ENCODE measurements at regions not wholly inside any gene's neighbourhood (a gene's known extent, or its start where the extent isn't known, plus 50 kb on each side); places are given as distances from the start of the nearest gene placed in this dataset.
A peak's percentile ranks its signal among the peaks of the same experiment; 100 is the strongest.

DNA sequence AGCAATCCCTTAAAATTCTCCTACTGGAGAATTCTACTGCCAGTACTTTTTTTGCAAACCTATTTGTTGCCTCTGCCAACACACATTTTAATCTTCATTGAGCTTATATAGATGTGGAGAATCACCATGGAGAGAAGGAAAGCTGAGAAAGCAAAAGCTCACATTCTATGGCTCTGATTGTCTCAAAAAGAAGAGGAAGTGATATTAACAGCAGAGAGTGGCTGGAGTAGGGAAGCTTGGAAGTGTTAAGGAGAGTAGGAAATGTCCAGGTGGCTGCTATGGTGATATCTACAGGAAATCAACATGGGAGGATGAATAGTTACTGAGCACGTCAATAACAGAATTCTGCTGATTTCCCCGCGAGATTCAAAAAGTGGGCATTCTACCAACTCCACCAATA is 78.8 kb upstream of the TDRD3 start:
- Histone ChIP-seq H3K9me3 (no peaks in the 10 kb centered on the region), H3K36me3 (no peaks in the 10 kb centered on the region), H3K27ac (no peak overlapping the region), H3K4me3 (no peak overlapping the region), H3K27me3 (no peaks in the 10 kb centered on the region), H3K4me1 (no peaks in the 10 kb centered on the region)
- intact Hi-C loops (cut with DNase I) = no loop called here
- ATAC-seq = no peak
- no peak for DNase-seq
- TF ChIP-seq CTCF (IDR thresholded peaks at IDR 0.05) = no peak

GRCh38 chr13:60324131-60324530 is 72.9 kb upstream of the TDRD3 start:
- Histone ChIP-seq H3K9me3 (no peaks in the 10 kb centered on the region), H3K36me3 (no peaks in the 10 kb centered on the region), H3K4me3 (no peak overlapping the region), H3K4me1 (peaks cover 0 to 4% of the 10 kb centered on the region in 2 donors), H3K27me3 (no peaks in the 10 kb centered on the region), H3K27ac (no peak overlapping the region)
- intact Hi-C loops (cut with DNase I) = no loop called here
- no peak for TF ChIP-seq CTCF (IDR thresholded peaks at IDR 0.05)
- ATAC-seq = no peak
- DNase-seq = no peak

GRCh38 chr13:60326273-60326672 is 70.7 kb upstream of the TDRD3 start:
- TF ChIP-seq CTCF (IDR thresholded peaks at IDR 0.05) = no peak
- no peaks in the 10 kb centered on the region for H3K27me3 ChIP-seq
- no peaks in the 10 kb centered on the region for H3K9me3 ChIP-seq
- H3K27ac ChIP-seq = no peak overlapping the region
- no peaks in the 10 kb centered on the region for H3K36me3 ChIP-seq
- ATAC-seq (no peak), DNase-seq (no peak)
- peaks cover 0 to 4% of the 10 kb centered on the region in 2 donors for H3K4me1 ChIP-seq
- no peak overlapping the region for H3K4me3 ChIP-seq
- intact Hi-C loops (cut with DNase I) = no loop called here

- Histone ChIP-seq H3K36me3 (no peaks in the 10 kb centered on the region), H3K4me3 (no peak overlapping the region), H3K9me3 (no peaks in the 10 kb centered on the region), H3K4me1 (peaks cover 0 to 4% of the 10 kb centered on the region in 2 donors), H3K27ac (no peak overlapping the region), H3K27me3 (no peaks in the 10 kb centered on the region)
- ATAC-seq (peak; percentile 10), DNase-seq (no peak)
- TF ChIP-seq CTCF (IDR thresholded peaks at IDR 0.05) = no peak
- intact Hi-C loops (cut with DNase I) = no loop called here
Observed at GRCh38 chr13:60327511-60327910, 69.5 kb upstream of the TDRD3 start.

DNA sequence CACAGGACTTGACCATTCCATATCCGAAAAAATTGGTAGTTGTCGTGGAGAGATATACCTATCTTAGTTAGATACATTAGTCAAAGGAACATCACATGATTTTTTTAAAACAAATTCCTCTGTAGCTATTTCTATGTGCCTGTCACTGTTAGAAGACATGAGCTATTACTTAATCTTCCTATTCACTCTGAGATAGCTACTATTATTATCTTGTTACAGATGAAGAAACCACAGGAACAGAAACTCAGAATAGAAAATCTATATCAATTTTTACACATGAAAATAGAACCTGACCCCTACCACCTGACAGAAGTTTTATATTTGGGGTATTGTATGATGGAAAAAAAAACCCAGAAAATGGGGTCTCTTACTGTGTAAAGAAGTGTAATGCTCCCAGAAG is 68.9 kb upstream of the TDRD3 start:
- ATAC-seq = no peak
- intact Hi-C loops (cut with DNase I) = no loop called here
- Histone ChIP-seq H3K4me3 (no peak overlapping the region), H3K9me3 (no peaks in the 10 kb centered on the region), H3K4me1 (peaks cover 0 to 4% of the 10 kb centered on the region in 2 donors), H3K27me3 (no peaks in the 10 kb centered on the region), H3K36me3 (no peaks in the 10 kb centered on the region), H3K27ac (no peak overlapping the region)
- no peak for DNase-seq
- no peak for TF ChIP-seq CTCF (IDR thresholded peaks at IDR 0.05)

All from left lung (tissue), 4 donors.